ENCODE measurements at regions not wholly inside any gene's neighbourhood (a gene's known extent, or its start where the extent isn't known, plus 50 kb on each side); places are given as distances from the start of the nearest gene placed in this dataset.

DNA sequence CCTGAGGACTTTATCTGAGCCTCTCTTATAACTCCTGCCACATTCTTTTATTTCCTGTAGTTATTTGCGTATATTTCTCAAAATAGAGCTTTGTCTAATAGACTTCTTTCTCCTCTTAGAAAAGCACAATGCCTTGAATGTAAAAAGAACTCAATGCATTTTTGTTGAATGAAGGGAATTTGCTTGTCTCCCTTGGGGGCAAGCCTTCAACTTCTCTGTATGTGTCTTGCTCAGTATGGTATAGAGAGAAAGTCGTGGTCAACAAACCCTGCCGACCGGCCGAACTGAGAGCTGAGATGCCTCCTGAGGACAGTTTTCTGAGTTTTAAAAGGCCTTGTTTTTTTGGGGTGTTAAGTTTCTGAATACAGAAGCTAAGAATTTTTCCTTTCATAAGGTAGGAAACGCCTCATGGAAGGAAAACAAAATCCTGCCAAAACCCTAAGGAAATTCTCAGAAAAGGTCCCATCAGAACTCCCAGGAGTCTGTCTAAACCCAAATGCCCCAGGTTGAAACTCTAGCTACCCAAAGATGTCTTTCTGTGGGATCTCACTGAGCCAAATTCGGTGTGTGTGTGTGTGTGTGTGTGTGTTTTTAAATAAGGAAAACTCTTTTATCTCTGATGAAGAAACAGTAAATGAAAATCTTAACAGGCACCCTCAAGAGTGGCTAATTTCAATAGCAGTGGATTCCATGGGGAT is 136.6 kb downstream of the C12orf75 start:
- H3K9ac ChIP-seq (ENCODE audit: low read depth in 1 of 2, low read length in 2 of 2), result no peak overlapping the region
- H3K4me3 ChIP-seq (ENCODE audit: low read length in 2 of 2), result no peak overlapping the region
- no peak overlapping the region for H3K27ac ChIP-seq (ENCODE audit: low read depth in 2 of 2, low read length in 2 of 2)

DNA sequence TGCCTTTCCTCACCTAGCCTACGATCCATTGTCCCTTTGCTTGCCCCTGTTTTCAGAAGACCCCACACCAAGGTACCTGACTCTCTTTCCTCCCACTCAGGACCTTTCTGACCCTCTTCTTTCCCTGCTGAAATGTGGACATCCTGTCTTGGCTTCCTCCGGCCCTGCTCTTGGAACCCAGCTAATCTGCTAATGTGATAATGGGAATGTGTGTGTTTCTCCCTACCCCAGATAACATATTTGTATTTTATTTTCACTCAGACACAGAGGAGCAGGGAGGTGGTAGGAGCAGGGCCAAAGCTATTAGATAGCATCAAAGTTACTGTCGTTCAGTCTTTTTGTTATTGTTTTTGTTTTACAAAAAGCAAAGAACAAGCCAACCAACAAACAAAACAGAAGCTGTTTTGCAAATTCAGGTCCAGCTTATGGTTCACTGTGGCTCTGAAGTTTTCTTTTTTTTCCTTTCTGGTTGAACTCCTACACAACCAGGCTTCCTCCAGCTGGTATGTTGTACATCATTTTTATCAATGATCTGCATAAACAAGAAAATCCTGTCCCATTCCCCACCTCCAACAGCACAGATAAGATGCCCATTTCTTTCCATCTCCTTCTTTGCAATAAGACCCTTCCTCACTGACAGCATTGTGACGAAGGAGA is 137.3 kb downstream of the C12orf75 start:
- Histone ChIP-seq H3K27ac (ENCODE audit: low read depth in 2 of 2, low read length in 2 of 2) (no peak overlapping the region), H3K36me3 (ENCODE audit: control insufficient read depth in 2 of 2, insufficient read depth in 2 of 2, low read length in 2 of 2) (no peaks in the 10 kb centered on the region), H3K9ac (ENCODE audit: low read depth in 1 of 2, low read length in 2 of 2) (no peak overlapping the region), H3K27me3 (ENCODE audit: control insufficient read depth in 2 of 2, insufficient read depth in 2 of 2, low read length in 2 of 2) (no peaks in the 10 kb centered on the region), H3K4me3 (ENCODE audit: low read length in 2 of 2) (no peak overlapping the region), H3K4me1 (ENCODE audit: control insufficient read depth in 2 of 2, insufficient read depth in 2 of 2, low read length in 2 of 2) (no peaks in the 10 kb centered on the region), H3K9me3 (ENCODE audit: control insufficient read depth in 2 of 2, low read length in 2 of 2) (no peaks in the 10 kb centered on the region)

More for the DNA sequence above, 136.6 kb downstream of the C12orf75 start:
- Histone ChIP-seq H3K27me3 (ENCODE audit: control insufficient read depth in 2 of 2, insufficient read depth in 2 of 2, low read length in 2 of 2) (no peaks in the 10 kb centered on the region), H3K36me3 (ENCODE audit: control insufficient read depth in 2 of 2, insufficient read depth in 2 of 2, low read length in 2 of 2) (no peaks in the 10 kb centered on the region), H3K4me1 (ENCODE audit: control insufficient read depth in 2 of 2, insufficient read depth in 2 of 2, low read length in 2 of 2) (no peaks in the 10 kb centered on the region), H3K9me3 (ENCODE audit: control insufficient read depth in 2 of 2, low read length in 2 of 2) (no peaks in the 10 kb centered on the region)

DNA sequence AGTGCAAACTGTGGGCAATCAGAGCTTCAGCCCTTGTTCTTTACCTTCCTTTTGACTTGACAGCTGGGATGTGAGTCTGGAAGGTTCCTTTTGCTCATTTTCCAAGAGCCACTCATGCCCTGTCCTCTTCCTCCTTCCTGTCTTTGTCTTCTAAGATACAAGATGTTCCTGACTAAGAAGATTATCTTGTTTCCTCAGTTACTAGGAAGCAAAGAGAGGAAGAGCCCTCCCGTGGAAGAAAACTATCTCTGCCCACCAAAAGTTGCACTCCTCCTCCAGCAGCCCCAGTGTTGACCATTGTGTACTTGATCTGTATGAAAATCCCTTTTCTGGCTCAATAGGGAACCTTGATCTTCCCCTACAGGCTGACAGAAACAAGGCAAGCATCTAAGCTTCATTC is 138.0 kb downstream of the C12orf75 start:
- Histone ChIP-seq H3K4me1 (ENCODE audit: control insufficient read depth in 2 of 2, insufficient read depth in 2 of 2, low read length in 2 of 2) (no peaks in the 10 kb centered on the region), H3K27me3 (ENCODE audit: control insufficient read depth in 2 of 2, insufficient read depth in 2 of 2, low read length in 2 of 2) (no peaks in the 10 kb centered on the region), H3K4me3 (ENCODE audit: low read length in 2 of 2) (no peak overlapping the region), H3K27ac (ENCODE audit: low read depth in 2 of 2, low read length in 2 of 2) (no peak overlapping the region), H3K9me3 (ENCODE audit: control insufficient read depth in 2 of 2, low read length in 2 of 2) (no peaks in the 10 kb centered on the region), H3K9ac (ENCODE audit: low read depth in 1 of 2, low read length in 2 of 2) (no peak overlapping the region), H3K36me3 (ENCODE audit: control insufficient read depth in 2 of 2, insufficient read depth in 2 of 2, low read length in 2 of 2) (no peaks in the 10 kb centered on the region)

DNA sequence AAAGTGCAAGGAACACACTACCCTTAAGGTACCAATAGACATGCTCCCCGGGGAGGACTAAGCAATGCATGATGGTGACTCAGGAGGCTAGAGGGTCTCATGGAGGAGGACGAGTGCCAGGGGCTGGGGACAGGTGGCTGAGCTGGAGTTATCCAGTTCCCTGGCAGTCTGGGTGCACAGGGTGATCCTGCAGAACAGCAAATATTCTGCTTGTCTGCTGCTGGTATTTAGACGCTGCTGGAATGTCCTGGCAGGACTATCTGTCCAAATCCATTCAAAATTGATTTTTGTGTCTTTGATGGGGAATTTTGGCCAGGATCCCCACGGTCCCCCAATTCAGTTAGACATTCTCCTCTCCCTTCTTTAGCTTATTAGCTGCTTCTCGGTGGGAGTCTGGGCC is 138.7 kb downstream of the C12orf75 start:
- Histone ChIP-seq H3K27ac (ENCODE audit: low read depth in 2 of 2, low read length in 2 of 2) (no peak overlapping the region), H3K9me3 (ENCODE audit: control insufficient read depth in 2 of 2, low read length in 2 of 2) (no peaks in the 10 kb centered on the region), H3K4me3 (ENCODE audit: low read length in 2 of 2) (no peak overlapping the region), H3K27me3 (ENCODE audit: control insufficient read depth in 2 of 2, insufficient read depth in 2 of 2, low read length in 2 of 2) (no peaks in the 10 kb centered on the region), H3K9ac (ENCODE audit: low read depth in 1 of 2, low read length in 2 of 2) (no peak overlapping the region), H3K36me3 (ENCODE audit: control insufficient read depth in 2 of 2, insufficient read depth in 2 of 2, low read length in 2 of 2) (no peaks in the 10 kb centered on the region), H3K4me1 (ENCODE audit: control insufficient read depth in 2 of 2, insufficient read depth in 2 of 2, low read length in 2 of 2) (no peaks in the 10 kb centered on the region)

DNA sequence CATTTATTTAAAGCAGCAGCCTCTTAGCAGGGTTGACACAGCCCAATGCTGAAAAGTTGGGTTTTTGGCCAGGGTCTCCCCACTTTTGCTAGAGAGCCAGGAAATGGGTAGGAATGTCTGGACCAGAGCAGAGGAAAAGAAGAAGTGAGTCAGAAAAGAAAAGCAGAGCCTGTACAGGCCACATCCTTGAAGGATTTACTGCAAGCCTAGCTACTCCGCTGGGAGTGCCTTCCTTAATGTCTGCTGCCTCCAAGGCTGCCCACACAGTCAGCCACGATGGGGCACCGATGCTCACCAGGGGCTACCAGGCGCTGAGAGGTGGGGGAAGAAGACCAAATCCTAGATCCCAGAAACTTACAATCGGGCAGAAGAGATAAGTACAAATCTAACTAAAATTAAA is 139.2 kb downstream of the C12orf75 start:
- Histone ChIP-seq H3K4me3 (ENCODE audit: low read length in 2 of 2) (no peak overlapping the region), H3K27ac (ENCODE audit: low read depth in 2 of 2, low read length in 2 of 2) (no peak overlapping the region), H3K9ac (ENCODE audit: low read depth in 1 of 2, low read length in 2 of 2) (no peak overlapping the region), H3K27me3 (ENCODE audit: control insufficient read depth in 2 of 2, insufficient read depth in 2 of 2, low read length in 2 of 2) (no peaks in the 10 kb centered on the region), H3K4me1 (ENCODE audit: control insufficient read depth in 2 of 2, insufficient read depth in 2 of 2, low read length in 2 of 2) (no peaks in the 10 kb centered on the region), H3K9me3 (ENCODE audit: control insufficient read depth in 2 of 2, low read length in 2 of 2) (no peaks in the 10 kb centered on the region), H3K36me3 (ENCODE audit: control insufficient read depth in 2 of 2, insufficient read depth in 2 of 2, low read length in 2 of 2) (no peaks in the 10 kb centered on the region)

DNA sequence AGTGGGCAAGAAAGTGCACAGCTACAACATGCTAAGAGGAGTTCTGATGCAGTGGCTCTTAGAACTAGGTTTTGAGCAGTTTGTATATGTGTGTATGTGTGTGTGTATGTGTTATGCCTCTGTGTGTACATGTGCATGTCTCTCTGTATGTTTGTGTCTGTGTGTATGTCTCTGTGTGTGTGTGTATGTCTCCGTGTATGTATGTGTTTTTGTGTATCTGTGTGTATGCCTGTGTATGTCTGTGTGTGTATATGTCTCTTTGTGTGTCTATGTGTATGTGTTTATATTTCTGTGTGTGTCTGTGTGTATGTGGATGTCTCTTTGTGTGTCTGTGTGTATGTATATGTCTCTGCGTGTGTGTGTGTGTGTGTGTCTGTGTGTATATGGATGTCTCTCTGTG is 139.6 kb downstream of the C12orf75 start:
- H3K9me3 ChIP-seq (ENCODE audit: control insufficient read depth in 2 of 2, low read length in 2 of 2), result no peaks in the 10 kb centered on the region
- no peak overlapping the region for H3K4me3 ChIP-seq (ENCODE audit: low read length in 2 of 2)
- no peaks in the 10 kb centered on the region for H3K4me1 ChIP-seq (ENCODE audit: control insufficient read depth in 2 of 2, insufficient read depth in 2 of 2, low read length in 2 of 2)
- no peak overlapping the region for H3K9ac ChIP-seq (ENCODE audit: low read depth in 1 of 2, low read length in 2 of 2)
- no peak overlapping the region for H3K27ac ChIP-seq (ENCODE audit: low read depth in 2 of 2, low read length in 2 of 2)
- no peaks in the 10 kb centered on the region for H3K36me3 ChIP-seq (ENCODE audit: control insufficient read depth in 2 of 2, insufficient read depth in 2 of 2, low read length in 2 of 2)
- H3K27me3 ChIP-seq (ENCODE audit: control insufficient read depth in 2 of 2, insufficient read depth in 2 of 2, low read length in 2 of 2), result no peaks in the 10 kb centered on the region

DNA sequence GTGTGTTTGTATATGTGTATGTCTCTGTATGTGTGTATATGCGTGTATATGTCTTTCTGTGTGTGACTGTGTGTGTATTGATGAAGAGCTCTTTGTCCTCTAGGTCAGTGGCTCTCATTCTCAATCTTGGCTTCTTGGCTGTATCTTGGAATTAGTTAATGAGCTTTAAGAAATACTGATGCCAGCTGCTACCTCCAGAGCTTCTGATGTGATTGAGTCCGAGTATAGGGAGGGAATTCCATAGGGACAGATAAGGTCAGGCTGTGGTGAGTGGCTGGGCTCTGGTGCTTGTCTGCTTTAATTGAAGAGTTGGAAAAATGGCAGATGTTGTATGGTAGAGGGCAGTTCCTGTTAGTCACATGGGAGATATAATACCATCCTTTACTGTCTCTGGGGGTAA is 140.1 kb downstream of the C12orf75 start:
- Histone ChIP-seq H3K27me3 (ENCODE audit: control insufficient read depth in 2 of 2, insufficient read depth in 2 of 2, low read length in 2 of 2) (no peaks in the 10 kb centered on the region), H3K27ac (ENCODE audit: low read depth in 2 of 2, low read length in 2 of 2) (no peak overlapping the region), H3K9me3 (ENCODE audit: control insufficient read depth in 2 of 2, low read length in 2 of 2) (no peaks in the 10 kb centered on the region), H3K4me3 (ENCODE audit: low read length in 2 of 2) (no peak overlapping the region), H3K36me3 (ENCODE audit: control insufficient read depth in 2 of 2, insufficient read depth in 2 of 2, low read length in 2 of 2) (no peaks in the 10 kb centered on the region), H3K4me1 (ENCODE audit: control insufficient read depth in 2 of 2, insufficient read depth in 2 of 2, low read length in 2 of 2) (no peaks in the 10 kb centered on the region), H3K9ac (ENCODE audit: low read depth in 1 of 2, low read length in 2 of 2) (no peak overlapping the region)

DNA sequence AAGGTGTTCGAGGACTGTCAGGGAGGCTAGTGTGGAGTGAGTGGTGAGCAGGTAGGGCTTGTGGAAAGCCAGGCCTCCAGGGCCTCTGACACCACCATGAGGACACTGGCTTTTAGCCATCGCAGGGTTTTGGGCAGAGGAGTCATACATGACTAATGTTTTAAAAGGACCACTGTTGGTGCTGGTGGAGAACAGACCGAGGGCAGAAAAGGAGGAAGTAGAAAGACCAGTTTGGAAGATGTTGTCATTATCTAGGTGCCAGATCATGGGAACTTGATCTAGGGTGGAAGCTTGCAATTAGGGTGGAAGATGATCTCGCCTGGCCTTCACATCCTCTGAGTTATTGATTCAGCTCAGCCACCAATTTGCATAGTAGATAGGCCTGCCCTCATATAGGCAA is 144.2 kb downstream of the C12orf75 start:
- no peaks in the 10 kb centered on the region for H3K27me3 ChIP-seq (ENCODE audit: control insufficient read depth in 2 of 2, insufficient read depth in 2 of 2, low read length in 2 of 2)
- no peak overlapping the region for H3K27ac ChIP-seq (ENCODE audit: low read depth in 2 of 2, low read length in 2 of 2)
- H3K4me1 ChIP-seq (ENCODE audit: control insufficient read depth in 2 of 2, insufficient read depth in 2 of 2, low read length in 2 of 2), result no peaks in the 10 kb centered on the region
- H3K4me3 ChIP-seq (ENCODE audit: low read length in 2 of 2), result no peak overlapping the region
- no peaks in the 10 kb centered on the region for H3K36me3 ChIP-seq (ENCODE audit: control insufficient read depth in 2 of 2, insufficient read depth in 2 of 2, low read length in 2 of 2)
- no peaks in the 10 kb centered on the region for H3K9me3 ChIP-seq (ENCODE audit: control insufficient read depth in 2 of 2, low read length in 2 of 2)
- H3K9ac ChIP-seq (ENCODE audit: low read depth in 1 of 2, low read length in 2 of 2), result no peak overlapping the region

DNA sequence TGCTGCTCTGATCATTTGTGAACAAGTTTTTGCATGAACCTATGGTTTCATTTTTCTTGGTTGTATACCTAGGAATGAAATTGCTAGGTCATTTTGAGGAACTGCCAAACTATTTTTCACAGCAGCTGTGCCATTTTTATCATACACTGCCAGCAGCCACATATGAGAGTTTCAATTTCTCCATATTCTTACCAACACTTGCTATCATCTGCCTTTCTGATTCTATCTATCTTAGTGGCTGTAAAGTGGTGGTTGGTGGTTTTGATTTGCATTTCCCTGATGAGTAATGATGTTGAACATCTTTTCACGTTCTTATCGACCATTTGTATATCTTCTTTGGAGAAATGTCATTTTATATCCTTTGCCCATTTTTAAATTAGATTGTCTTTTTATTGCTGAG is 146.1 kb downstream of the C12orf75 start:
- Histone ChIP-seq H3K4me1 (ENCODE audit: control insufficient read depth in 2 of 2, insufficient read depth in 2 of 2, low read length in 2 of 2) (no peaks in the 10 kb centered on the region), H3K4me3 (ENCODE audit: low read length in 2 of 2) (no peak overlapping the region), H3K36me3 (ENCODE audit: control insufficient read depth in 2 of 2, insufficient read depth in 2 of 2, low read length in 2 of 2) (no peaks in the 10 kb centered on the region), H3K27me3 (ENCODE audit: control insufficient read depth in 2 of 2, insufficient read depth in 2 of 2, low read length in 2 of 2) (no peaks in the 10 kb centered on the region), H3K27ac (ENCODE audit: low read depth in 2 of 2, low read length in 2 of 2) (no peak overlapping the region), H3K9ac (ENCODE audit: low read depth in 1 of 2, low read length in 2 of 2) (no peak overlapping the region), H3K9me3 (ENCODE audit: control insufficient read depth in 2 of 2, low read length in 2 of 2) (no peaks in the 10 kb centered on the region)

DNA sequence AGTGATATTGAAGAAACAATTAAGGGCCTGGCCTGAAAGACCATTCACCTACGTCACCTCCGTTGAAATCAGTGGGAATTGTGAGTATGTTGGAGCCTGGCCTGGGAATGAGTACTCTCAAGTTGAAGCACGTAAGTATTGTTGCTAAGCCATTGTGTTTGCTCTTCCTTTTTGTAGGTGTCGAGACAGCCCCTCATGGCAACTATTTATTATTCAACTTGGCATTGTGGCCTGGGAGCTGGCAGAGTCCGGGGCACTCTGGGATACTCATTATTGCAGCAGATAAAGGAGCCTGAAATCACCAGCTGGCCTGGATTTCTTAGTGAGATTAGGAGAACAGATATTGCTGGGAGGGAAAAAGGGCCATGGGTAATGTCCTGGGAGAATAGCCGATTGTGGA is 147.4 kb downstream of the C12orf75 start:
- Histone ChIP-seq H3K9ac (ENCODE audit: low read depth in 1 of 2, low read length in 2 of 2) (no peak overlapping the region), H3K36me3 (ENCODE audit: control insufficient read depth in 2 of 2, insufficient read depth in 2 of 2, low read length in 2 of 2) (no peaks in the 10 kb centered on the region), H3K27ac (ENCODE audit: low read depth in 2 of 2, low read length in 2 of 2) (no peak overlapping the region), H3K4me1 (ENCODE audit: control insufficient read depth in 2 of 2, insufficient read depth in 2 of 2, low read length in 2 of 2) (no peaks in the 10 kb centered on the region), H3K27me3 (ENCODE audit: control insufficient read depth in 2 of 2, insufficient read depth in 2 of 2, low read length in 2 of 2) (no peaks in the 10 kb centered on the region), H3K4me3 (ENCODE audit: low read length in 2 of 2) (no peak overlapping the region), H3K9me3 (ENCODE audit: control insufficient read depth in 2 of 2, low read length in 2 of 2) (no peaks in the 10 kb centered on the region)

Data from mucosa of rectum (tissue), 2 donors.